Stimulated activated CD4-positive, alpha-beta T cell treated with anti-CD3 and anti-CD28 coated beads, Interleukin-4, amount 100 ng/mL, for 4 hours (primary cell): ENCODE measurements at regions not wholly inside any gene's neighbourhood (a gene's known extent, or its start where the extent isn't known, plus 50 kb on each side); places are given as distances from the start of the nearest gene placed in this dataset.
A peak's percentile ranks its signal among the peaks of the same experiment; 100 is the strongest.

Source experiments
- DNase-seq, 2 experiments: peaks; one replicate each; pipeline ENCODE4 v3.0.0-alpha.2; 2020

DNA sequence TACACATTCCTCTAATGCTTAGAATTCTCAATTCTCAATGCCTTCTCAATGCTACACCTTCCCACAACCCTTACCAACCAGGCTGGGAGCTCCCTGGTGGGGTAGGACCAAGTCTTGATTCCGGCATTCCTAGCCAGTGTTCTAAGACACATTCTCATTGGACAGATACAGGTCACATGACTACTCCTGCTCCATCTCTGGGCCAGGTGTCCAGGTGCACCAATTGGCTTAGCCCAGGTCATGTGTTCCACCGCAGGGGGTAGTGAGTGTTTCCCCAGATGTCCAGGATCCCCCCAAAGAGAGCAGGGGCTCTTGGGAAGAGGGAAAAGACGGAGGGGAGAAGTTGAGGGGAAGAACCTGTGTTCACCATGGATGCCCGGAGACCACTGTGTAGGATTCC, 58.7 kb upstream of the MLN start:
- DNase-seq: no peak

DNA sequence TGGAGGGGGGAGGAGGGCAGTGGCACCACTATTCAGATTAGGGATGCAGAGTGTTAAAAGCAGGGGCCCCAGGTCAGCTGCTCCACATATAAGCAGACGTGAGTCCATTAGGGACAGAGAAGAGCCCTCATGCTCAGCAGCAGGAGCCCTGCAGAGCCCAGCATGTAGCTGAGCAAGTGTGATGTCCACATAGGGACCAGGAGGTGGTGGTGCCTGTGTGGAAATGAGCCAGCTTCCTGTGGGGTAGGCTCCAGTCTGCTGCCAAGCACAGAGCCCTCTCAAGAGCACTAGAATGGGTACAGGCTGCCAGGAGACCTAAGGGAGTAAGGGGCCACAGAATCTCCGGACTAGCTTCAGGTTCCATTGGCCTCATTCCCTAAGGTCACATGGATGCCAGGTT, 57.9 kb upstream of the MLN start:
- DNase-seq: no peak

DNA sequence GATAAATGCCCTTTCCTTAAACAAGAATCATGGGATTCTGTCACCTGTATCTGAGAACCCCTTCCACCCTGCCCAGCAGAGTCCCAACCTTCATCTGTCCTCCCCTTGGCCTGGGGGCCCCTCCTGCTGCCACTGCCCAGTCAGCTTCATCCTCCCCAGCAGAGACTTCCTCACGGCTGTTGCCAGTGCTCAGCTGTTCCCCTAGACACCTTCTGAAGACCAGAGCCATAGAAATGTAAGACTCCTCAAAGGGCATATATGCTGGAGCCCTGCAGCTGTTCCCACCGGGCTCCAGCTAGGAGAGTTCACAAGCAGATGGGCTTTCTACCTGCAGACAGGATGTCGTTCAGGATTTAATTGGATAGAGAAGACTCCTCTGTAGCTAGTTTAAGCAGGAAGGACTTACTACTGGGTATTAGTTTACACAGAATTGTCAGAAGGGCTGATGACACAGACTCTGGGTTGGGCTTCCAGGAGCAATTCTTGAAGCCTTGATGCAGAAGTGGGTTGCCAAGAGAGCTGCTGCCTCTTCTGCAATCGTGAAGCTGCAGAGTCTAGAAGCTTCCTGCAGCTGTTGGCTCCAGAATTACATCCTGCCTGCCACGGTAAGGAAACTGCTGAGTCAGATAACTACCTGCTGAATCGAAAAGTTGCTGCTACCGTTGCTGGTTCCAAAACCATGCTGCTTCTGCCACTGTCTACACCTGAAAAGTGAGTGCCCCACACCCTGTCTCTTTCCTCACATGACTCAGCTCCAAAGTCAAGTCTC, 57.1 kb upstream of the MLN start:
- peak in 1 of 2 experiments; percentile 10 for DNase-seq

DNA sequence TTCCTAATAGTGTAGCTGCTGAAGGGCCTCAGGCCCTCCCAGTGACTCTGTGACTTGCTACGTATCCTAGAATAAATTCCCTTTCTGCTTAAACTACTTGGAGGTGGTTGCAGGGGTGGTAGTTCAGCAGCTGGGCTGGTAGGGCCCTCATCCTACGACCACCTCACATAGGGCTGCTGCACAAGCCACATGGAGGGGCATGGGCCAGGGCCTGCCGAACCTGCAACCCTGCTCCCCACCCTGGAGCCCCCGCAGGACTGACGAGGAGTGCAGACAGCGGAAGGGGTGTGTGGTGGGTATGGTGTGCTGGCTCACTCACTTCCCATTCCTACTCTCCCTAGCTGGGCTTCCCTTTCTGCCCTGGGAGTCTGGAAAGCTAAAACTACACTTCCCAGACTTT, 56.2 kb upstream of the MLN start:
- no peak for DNase-seq

DNA sequence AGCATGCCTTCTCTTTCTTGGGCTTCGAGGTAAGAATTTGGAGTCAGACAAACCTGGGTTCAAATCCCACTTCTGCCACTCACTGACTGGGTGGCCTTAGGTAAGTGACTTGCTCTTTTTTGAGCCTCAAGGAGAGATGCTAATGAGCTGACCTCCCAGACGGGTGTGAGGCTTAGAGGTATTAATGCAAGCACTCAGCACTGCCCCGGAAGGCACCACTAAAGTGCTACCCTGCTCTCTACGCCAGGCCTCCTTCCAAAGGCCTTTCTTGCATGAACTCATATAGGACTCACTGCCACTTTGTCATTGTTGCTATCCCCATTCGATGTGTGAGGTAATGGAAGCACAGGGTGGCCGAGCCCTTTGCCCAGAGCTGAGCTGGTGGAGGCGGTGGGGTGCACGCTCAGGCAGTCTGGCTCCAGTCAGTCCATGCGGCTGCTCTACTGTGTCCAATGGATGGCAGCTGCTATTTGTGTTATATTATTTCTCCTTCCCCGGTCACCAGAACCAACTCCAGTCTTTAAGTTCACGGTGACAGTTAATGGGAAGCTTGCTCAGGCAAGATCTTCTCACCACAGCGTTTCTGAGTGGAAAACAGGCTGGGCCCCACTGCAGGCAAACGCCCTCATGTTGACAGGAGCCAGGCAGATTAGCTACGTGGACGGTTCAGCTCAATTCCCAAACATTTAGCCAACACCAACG, 55.2 kb upstream of the MLN start:
- DNase-seq: no peak

DNA sequence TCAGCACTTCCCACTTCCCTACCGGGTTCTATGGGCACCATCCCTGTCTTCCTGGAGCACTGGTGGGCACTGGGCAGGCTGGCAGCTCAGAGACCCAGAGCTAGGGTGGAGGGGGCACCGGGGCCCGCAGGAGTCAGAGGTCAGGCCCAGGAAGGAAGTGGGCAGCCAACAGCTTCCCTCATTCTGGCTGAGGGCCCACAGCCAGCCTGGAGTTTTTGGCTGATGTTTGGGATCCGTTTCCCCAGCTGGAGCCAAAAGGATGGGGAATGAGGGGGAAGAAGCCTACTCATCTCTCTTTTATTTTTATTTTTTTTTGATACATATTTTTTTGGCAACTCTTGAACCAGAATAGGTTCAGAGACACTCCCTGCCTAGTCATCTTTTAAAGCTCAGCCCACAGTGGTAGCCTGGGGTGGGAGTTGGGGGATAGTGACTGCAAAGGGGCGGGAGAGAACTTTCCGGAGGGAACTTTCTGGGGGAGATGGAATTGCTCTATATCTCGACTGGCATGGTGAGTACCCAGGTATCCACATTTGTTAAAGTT, 54.2 kb upstream of the MLN start:
- no peak for DNase-seq

DNA sequence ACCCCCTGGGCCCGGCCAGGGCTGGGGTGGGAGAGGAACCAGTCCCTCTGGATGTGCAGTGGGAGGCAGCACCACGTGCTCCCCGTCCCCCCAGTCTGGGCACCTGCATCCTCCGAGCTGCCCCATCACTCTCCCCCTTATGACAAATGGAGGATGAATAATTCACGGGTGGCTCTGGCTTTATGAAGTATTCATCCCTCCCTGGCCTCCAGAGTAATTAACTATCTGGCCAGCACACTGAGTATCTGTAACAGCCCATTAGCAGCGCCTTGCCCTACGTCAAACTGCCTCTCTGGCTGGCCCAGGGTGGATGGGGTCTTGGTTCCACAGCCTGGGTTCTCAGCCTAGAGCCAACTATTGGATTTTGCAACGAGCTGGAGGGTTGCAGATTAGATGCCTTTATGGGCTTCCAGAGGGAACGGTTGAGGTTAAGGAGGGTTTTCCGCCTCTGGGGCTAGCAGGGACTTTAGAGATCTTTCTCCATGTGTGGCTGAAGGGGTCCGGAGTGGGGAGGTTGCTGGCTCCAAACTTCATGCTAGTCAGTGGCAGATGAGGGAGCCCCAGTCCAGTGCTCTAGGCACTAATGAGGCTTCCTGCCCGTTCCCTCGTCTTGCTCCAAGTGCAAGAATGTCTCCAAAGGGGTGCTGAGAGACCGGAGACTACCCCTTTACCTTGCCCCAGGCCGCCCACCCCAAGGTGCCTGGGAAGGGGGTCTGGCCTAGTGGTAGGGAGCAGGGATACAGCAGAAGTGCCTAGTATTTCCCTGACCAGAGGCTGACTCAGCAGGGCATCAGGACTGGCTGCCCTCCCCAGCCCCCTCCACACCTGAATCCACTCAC, 53.5 kb upstream of the MLN start:
- no peak for DNase-seq

DNA sequence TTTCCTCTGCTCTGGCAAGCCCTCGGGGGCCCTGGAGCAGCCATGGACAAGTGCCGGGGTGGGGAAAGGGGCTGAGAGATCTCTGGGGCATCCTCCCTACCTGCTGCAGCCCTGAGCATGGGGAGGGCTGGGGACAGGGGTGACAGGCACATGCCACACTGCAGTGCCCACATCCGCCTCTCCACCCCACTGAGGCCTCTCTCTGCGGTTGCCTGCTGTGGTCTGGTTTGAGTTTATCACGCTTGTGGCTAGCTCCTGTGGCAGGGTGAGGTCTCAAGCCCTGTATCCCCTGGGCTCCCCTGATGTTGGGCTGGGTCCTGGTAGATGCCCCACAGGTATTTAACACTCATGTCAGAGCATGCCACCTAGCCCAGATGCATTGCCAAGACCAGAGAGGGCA, 52.9 kb upstream of the MLN start:
- peak; percentile 41 to 49 for DNase-seq

DNA sequence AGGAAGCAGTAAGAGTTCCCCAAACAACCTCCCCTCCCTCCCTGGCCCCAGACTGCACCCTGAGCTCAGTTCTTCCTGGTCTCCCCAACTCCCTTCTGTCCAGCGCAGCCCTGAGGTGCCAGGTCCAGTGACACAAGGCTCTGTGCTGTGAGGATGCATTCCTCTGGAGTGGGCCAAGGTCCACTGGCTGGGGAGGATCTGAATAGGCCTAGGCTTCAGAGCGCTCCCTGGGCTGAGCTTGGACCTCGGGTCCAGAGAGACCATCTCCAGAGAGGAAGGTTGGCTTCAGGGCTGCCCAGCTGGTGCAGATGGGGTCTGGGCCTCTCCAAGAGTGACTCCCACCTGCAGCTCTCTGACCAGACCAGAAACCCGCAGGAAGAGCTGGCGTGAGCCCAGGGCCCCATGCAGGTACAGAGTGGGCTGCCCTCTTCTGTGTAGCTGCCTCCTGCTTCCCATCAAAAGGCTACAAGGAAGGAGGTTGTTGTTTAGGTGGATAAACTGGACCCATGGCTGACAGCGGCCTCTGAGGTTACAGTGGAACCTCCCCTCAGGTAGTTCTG, 52.3 kb upstream of the MLN start:
- no peak for DNase-seq

DNA sequence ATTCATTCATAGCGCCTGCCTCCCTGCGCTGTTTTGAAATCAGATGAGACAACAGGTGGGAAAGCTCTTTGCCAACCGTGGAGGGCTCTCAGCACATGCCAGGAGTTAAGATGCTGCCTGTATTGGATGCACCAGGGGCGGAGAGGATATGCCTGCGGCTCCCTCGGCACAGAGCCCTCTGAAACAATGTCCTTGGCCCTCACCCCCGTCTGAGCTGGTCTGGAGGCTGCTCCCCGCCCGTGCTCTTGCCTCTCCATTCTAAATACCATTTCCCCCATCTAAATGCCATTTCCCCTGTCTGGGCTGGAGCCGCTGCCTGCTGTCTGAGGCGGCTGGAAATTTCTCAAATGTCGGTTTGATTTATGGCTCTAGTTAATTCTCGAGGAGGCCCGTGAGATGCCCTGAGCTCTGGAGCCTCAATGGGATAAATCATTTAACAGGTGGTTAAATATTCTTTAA, 50.8 kb upstream of the MLN start:
- DNase-seq: no peak

DNA sequence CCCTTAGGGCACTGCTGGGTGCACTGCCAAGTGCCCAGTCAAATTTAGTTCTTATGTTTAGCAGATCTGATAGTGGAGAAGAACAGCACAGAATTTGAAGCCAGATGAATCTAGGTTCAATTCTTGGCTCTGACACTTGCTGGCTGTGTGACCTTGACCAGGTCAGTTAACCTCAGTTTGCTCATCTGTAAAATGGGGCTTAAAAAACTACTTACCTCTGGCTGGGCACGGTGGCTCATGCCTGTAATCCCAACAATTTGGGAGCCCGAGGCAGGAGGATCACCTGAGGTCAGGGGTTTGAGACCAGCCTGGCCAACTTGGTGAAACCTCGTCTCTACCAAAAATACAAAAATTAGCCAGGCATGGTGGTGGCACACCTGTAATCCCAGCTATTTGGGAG, 49.9 kb upstream of the MLN start:
- DNase-seq: no peak
